Activated CD8-positive, alpha-beta memory T cell treated with anti-CD3 and anti-CD28 coated beads for 36 hours (primary cell): ENCODE measurements at regions not wholly inside any gene's neighbourhood (a gene's known extent, or its start where the extent isn't known, plus 50 kb on each side); places are given as distances from the start of the nearest gene placed in this dataset.
"Not testable (repeated sequence)": the region's sequence is repeated elsewhere in the genome, so short reads cannot be mapped to it uniquely, and the experiment has no call there.

Experiments
- CTCF ChIA-PET: fragments of 350-600 bp; sonication (Branson Sonifier 250); formaldehyde crosslinking; loops from one replicate; lab custom pipeline; 2021; ENCODE audit warnings: antibody characterized with exemption; lab: Charles Lee
- POLR2A ChIA-PET: fragments of 350-600 bp; sonication (Branson Sonifier 250); formaldehyde crosslinking; loops from one replicate; lab custom pipeline; 2021; ENCODE audit warnings: antibody characterized with exemption; lab: Charles Lee

- POLR2A ChIA-PET = no interaction called here
- CTCF ChIA-PET = no interaction called here
Measured at GRCh38 chr5:158261674-158262367, 402.9 kb upstream of the CLINT1 start.

GRCh38 chr5:158256096-158256495, 397.2 kb upstream of the CLINT1 start:
- POLR2A ChIA-PET = no interaction called here
- CTCF ChIA-PET = no interaction called here

GRCh38 chr5:158255609-158256008, 396.7 kb upstream of the CLINT1 start:
- CTCF ChIA-PET = no interaction called here
- POLR2A ChIA-PET = no interaction called here

GRCh38 chr5:158246661-158247060, 387.7 kb upstream of the CLINT1 start:
- ChIA-PET CTCF (no interaction called here), POLR2A (interaction anchor here (0.6 kb wide), 1 partner anchor 860 kb away, joined by 4 read pairs; no protein-coding TSS in a partner anchor)

GRCh38 chr5:158245513-158245912, 386.6 kb upstream of the CLINT1 start:
- ChIA-PET POLR2A (no interaction called here), CTCF (interaction anchor here (0.7 kb wide), 1 partner anchor 452 kb away, joined by 3 read pairs; no protein-coding TSS in a partner anchor)

- CTCF ChIA-PET = no interaction called here
- POLR2A ChIA-PET = no interaction called here
Measured at GRCh38 chr5:158244882-158245281, 385.9 kb upstream of the CLINT1 start.

- POLR2A ChIA-PET = no interaction called here
- CTCF ChIA-PET = no interaction called here
Measured at GRCh38 chr5:158236511-158237335, 377.8 kb upstream of the CLINT1 start.

- ChIA-PET CTCF (no interaction called here), POLR2A (no interaction called here)
Measured at GRCh38 chr5:158235159-158235547, 376.2 kb upstream of the CLINT1 start.

- POLR2A ChIA-PET = no interaction called here
- CTCF ChIA-PET = no interaction called here
Measured at GRCh38 chr5:158234323-158235158, 375.6 kb upstream of the CLINT1 start.

GRCh38 chr5:158233735-158234322, 374.9 kb upstream of the CLINT1 start:
- POLR2A ChIA-PET = no interaction called here
- CTCF ChIA-PET = no interaction called here

- CTCF ChIA-PET, POLR2A ChIA-PET: not testable (repeated sequence)
Measured at GRCh38 chr5:158227314-158227713, 368.4 kb upstream of the CLINT1 start.

- CTCF ChIA-PET = interaction anchor here (0.7 kb wide), 1 partner anchor 365 kb away, joined by 3 read pairs; no protein-coding TSS in a partner anchor
- POLR2A ChIA-PET = no interaction called here
Measured at GRCh38 chr5:158226496-158226895, 367.6 kb upstream of the CLINT1 start.

GRCh38 chr5:158224253-158224652, 365.3 kb upstream of the CLINT1 start:
- ChIA-PET CTCF (no interaction called here), POLR2A (no interaction called here)

- CTCF ChIA-PET = no interaction called here
- POLR2A ChIA-PET = no interaction called here
Measured at GRCh38 chr5:158223054-158223600, 364.2 kb upstream of the CLINT1 start.

- POLR2A ChIA-PET = no interaction called here
- CTCF ChIA-PET = no interaction called here
Measured at GRCh38 chr5:158212917-158213316, 354.0 kb upstream of the CLINT1 start.

GRCh38 chr5:158212237-158212636, 353.3 kb upstream of the CLINT1 start:
- POLR2A ChIA-PET = no interaction called here
- CTCF ChIA-PET = no interaction called here

- ChIA-PET CTCF (no interaction called here), POLR2A (no interaction called here)
Measured at GRCh38 chr5:158209219-158209908, 350.4 kb upstream of the CLINT1 start.

- CTCF ChIA-PET = no interaction called here
- POLR2A ChIA-PET = interaction anchor here (0.5 kb wide), 1 partner anchor 45 kb away, joined by 3 read pairs; no protein-coding TSS in a partner anchor
Measured at GRCh38 chr5:158207733-158208132, 348.8 kb upstream of the CLINT1 start.

- POLR2A ChIA-PET = no interaction called here
- CTCF ChIA-PET = no interaction called here
Measured at GRCh38 chr5:158205992-158206391, 347.0 kb upstream of the CLINT1 start.
